NT2/D1 (cell line): ENCODE measurements at regions not wholly inside any gene's neighbourhood (a gene's known extent, or its start where the extent isn't known, plus 50 kb on each side); places are given as distances from the start of the nearest gene placed in this dataset.

Source experiments
- SUZ12 ChIP-seq: IDR thresholded peaks from 2 replicates; pipeline ENCODE4 v1.6.1; 2011; ENCODE audit not compliant: insufficient read length, insufficient read depth; ENCODE audit errors: extremely low read depth
- YY1 ChIP-seq: IDR thresholded peaks from 2 replicates; pipeline ENCODE4 v1.6.1; 2011; ENCODE audit not compliant: insufficient read length, insufficient read depth

DNA sequence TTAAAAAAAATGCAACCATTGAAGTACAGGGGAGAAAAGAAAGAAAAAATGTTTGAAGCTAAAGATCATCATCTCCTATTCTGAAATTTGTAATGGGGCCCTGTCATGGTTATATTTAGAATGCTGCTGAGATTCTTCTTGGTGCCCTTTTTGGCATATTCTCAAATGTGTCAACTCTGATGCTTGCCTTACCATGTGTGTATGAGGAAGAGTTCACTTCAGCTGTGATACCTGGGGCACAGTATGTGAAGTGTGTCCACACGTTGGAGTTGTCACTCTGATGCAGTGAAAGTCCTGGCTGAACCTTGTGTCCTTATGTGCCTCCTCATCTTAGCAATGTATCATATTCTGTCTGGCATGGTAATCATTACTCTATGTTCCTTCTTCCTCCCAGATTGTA is 377.9 kb downstream of the RAPGEF2 start:
- TF ChIP-seq YY1 (no peak), SUZ12 (no peak)
